B cell (primary cell): ENCODE measurements at regions not wholly inside any gene's neighbourhood (a gene's known extent, or its start where the extent isn't known, plus 50 kb on each side); places are given as distances from the start of the nearest gene placed in this dataset.

Experiments
- EZH2 ChIP-seq: IDR thresholded peaks from 2 replicates; pipeline ENCODE4 v1.6.1; 2012; ENCODE audit warnings: borderline replicate concordance, low read depth, mild to moderate bottlenecking, moderate library complexity, low read length; ENCODE audit not compliant: insufficient read depth, poor library complexity, severe bottlenecking
- TF ChIP-seq, protein P1 (sequence below): fragments of 200-600 bp; IDR thresholded peaks from one replicate; pipeline ENCODE4 v1.8.0; 2022; ENCODE audit warnings: antibody characterized with exemption, mild to moderate bottlenecking

DNA sequence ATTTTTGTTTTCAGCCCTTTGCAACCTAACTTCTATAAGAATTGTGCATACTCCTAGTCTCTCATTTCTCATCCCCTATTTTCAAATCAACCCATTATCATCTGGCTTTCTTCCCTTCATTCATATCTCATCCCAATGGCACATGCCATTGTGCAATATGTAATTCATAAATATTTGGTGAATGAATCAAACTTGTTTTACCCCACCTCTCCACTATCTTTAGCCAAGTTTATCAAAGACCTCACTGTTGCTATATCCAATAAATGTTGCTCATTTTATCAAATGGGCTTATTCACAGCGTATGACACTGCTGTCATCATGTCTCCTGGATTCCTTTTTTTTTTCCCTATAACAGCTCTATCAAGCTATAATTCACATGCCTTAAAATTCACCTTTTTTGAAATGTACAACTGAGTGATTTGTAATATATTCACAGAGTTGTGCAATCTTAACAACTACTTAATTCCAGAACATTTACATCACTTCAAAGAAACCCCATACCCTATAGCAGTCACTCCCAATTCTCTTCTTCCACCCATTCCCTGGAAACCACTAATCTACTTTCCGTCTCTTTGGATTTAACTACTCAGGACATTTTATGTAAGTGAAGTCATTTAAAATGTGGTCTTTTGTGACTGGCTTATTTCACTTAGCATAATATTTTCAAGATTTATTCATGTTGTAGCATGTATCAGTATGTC, 214.4 kb upstream of the PAPPA start:
- TF ChIP-seq, protein P1, sequence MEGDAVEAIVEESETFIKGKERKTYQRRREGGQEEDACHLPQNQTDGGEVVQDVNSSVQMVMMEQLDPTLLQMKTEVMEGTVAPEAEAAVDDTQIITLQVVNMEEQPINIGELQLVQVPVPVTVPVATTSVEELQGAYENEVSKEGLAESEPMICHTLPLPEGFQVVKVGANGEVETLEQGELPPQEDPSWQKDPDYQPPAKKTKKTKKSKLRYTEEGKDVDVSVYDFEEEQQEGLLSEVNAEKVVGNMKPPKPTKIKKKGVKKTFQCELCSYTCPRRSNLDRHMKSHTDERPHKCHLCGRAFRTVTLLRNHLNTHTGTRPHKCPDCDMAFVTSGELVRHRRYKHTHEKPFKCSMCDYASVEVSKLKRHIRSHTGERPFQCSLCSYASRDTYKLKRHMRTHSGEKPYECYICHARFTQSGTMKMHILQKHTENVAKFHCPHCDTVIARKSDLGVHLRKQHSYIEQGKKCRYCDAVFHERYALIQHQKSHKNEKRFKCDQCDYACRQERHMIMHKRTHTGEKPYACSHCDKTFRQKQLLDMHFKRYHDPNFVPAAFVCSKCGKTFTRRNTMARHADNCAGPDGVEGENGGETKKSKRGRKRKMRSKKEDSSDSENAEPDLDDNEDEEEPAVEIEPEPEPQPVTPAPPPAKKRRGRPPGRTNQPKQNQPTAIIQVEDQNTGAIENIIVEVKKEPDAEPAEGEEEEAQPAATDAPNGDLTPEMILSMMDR = no peak
- TF ChIP-seq EZH2 = no peak
